ENCODE measurements at regions not wholly inside any gene's neighbourhood (a gene's known extent, or its start where the extent isn't known, plus 50 kb on each side); places are given as distances from the start of the nearest gene placed in this dataset.
"Not testable (repeated sequence)": the region's sequence is repeated elsewhere in the genome, so short reads cannot be mapped to it uniquely, and the experiment has no call there.

- DNase-seq, result no peak
These were observed 112.7 kb upstream of the PTPN13 start for GRCh38 chr4:86481440-86481839.

GRCh38 chr4:86482306-86483172 lies 111.6 kb upstream of the PTPN13 start:
- peak; percentile 68 for DNase-seq

- no peak for DNase-seq
These were observed 111.0 kb upstream of the PTPN13 start for GRCh38 chr4:86483173-86483490.

- no peak for DNase-seq
These were observed 110.3 kb upstream of the PTPN13 start for GRCh38 chr4:86483773-86484172.

- no peak for DNase-seq
These were observed 109.9 kb upstream of the PTPN13 start for GRCh38 chr4:86484241-86484640.

- no peak for DNase-seq
These were observed 106.3 kb upstream of the PTPN13 start for GRCh38 chr4:86487738-86488348.

- DNase-seq, result peak; percentile 40
These were observed 100.7 kb upstream of the PTPN13 start for GRCh38 chr4:86493460-86493859.

GRCh38 chr4:86496094-86497080 lies 97.7 kb upstream of the PTPN13 start:
- peak; percentile 69 for DNase-seq

- no peak for DNase-seq
These were observed 97.0 kb upstream of the PTPN13 start for GRCh38 chr4:86497131-86497530.

GRCh38 chr4:86497980-86498862 lies 95.9 kb upstream of the PTPN13 start:
- DNase-seq, result peak; percentile 76

- DNase-seq, result no peak
These were observed 95.3 kb upstream of the PTPN13 start for GRCh38 chr4:86498863-86499166.

- no peak for DNase-seq
These were observed 93.6 kb upstream of the PTPN13 start for GRCh38 chr4:86500527-86500926.

GRCh38 chr4:86502081-86502480 lies 92.0 kb upstream of the PTPN13 start:
- DNase-seq, result no peak

- DNase-seq, result no peak
These were observed 87.5 kb upstream of the PTPN13 start for GRCh38 chr4:86506591-86506990.

- DNase-seq, result peak; percentile 88
These were observed 85.7 kb upstream of the PTPN13 start for GRCh38 chr4:86508436-86508835.

GRCh38 chr4:86511590-86511989 lies 82.5 kb upstream of the PTPN13 start:
- no peak for DNase-seq

- DNase-seq, result no peak
These were observed 81.5 kb upstream of the PTPN13 start for GRCh38 chr4:86512631-86513030.

- DNase-seq, result not testable (repeated sequence)
These were observed 78.2 kb upstream of the PTPN13 start for GRCh38 chr4:86515963-86516362.

GRCh38 chr4:86521373-86521969 lies 72.6 kb upstream of the PTPN13 start:
- DNase-seq, result no peak

GRCh38 chr4:86522349-86522748 lies 71.8 kb upstream of the PTPN13 start:
- DNase-seq, result no peak

GRCh38 chr4:86523333-86523732 lies 70.8 kb upstream of the PTPN13 start:
- no peak for DNase-seq

- not testable (repeated sequence) for DNase-seq
These were observed 66.4 kb upstream of the PTPN13 start for GRCh38 chr4:86527713-86528112.

All from fibroblast of skin of scalp (primary cell).